Panc1 (cell line): ENCODE measurements at regions not wholly inside any gene's neighbourhood (a gene's known extent, or its start where the extent isn't known, plus 50 kb on each side); places are given as distances from the start of the nearest gene placed in this dataset.

Experiments used
- CTCF ChIP-seq: fragments of 450-650 bp; IDR thresholded peaks from 2 replicates; pipeline ENCODE4 v1.5.1; 2017; ENCODE audit warnings: mild to moderate bottlenecking
- POLR2AphosphoS5 ChIP-seq: IDR thresholded peaks from 2 replicates; pipeline ENCODE4 v1.6.1; 2012; ENCODE audit warnings: mild to moderate bottlenecking, low read depth, low read length, moderate library complexity
- REST ChIP-seq, 2 experiments: IDR thresholded peaks; 2 replicates each; pipeline ENCODE4 v1.6.1; 2011 to 2012; ENCODE audit warnings: low read depth in 2 of 2, control low read depth in 1 of 2, low read length in 1 of 2, mild to moderate bottlenecking in 1 of 2, moderate library complexity in 1 of 2; ENCODE audit not compliant: insufficient read depth in 1 of 2

GRCh38 chr1:243910607-243911006 is 60.6 kb upstream of the AKT3 start:
- TF ChIP-seq REST (IDR thresholded peaks at IDR 0.05; ENCODE audit: insufficient read depth in 1 of 2, low read depth in 2 of 2, low read length in 1 of 2): no peak
- no peak for TF ChIP-seq CTCF
- TF ChIP-seq POLR2AphosphoS5: no peak
